H9 (cell line): ENCODE measurements at regions not wholly inside any gene's neighbourhood (a gene's known extent, or its start where the extent isn't known, plus 50 kb on each side); places are given as distances from the start of the nearest gene placed in this dataset.
"Not testable (repeated sequence)": the region's sequence is repeated elsewhere in the genome, so short reads cannot be mapped to it uniquely, and the experiment has no call there.

ENCODE experiments used
- DNase-seq: peaks from one replicate; pipeline ENCODE4 v3.0.0-alpha.2; 2017
- H2AFZ ChIP-seq: one replicate; pipeline ENCODE4 v1.6.1; 2013; ENCODE audit warnings: mild to moderate bottlenecking, low read length, control low read depth, moderate library complexity
- H2AK5ac ChIP-seq: 2 replicates; pipeline ENCODE4 v1.6.1; 2013; ENCODE audit warnings: low read length, control low read depth, mixed read lengths; ENCODE audit not compliant: insufficient read length
- H2BK120ac ChIP-seq: one replicate; pipeline ENCODE4 v1.6.1; 2013; ENCODE audit warnings: low read depth, mild to moderate bottlenecking, low read length, control low read depth, inconsistent platforms; ENCODE audit not compliant: poor library complexity, severe bottlenecking
- H2BK12ac ChIP-seq: 2 replicates; pipeline ENCODE4 v1.6.1; 2013; ENCODE audit warnings: low read length, control low read depth, mixed read lengths, low read depth; ENCODE audit not compliant: insufficient read length
- H2BK15ac ChIP-seq: 2 replicates; pipeline ENCODE4 v1.6.1; 2013; ENCODE audit warnings: low read depth, low read length, control low read depth
- H2BK20ac ChIP-seq: one replicate; pipeline ENCODE4 v1.6.1; 2013; ENCODE audit warnings: low read depth, mild to moderate bottlenecking, low read length, control low read depth, inconsistent platforms; ENCODE audit not compliant: poor library complexity, severe bottlenecking
- H2BK5ac ChIP-seq: 2 replicates; pipeline ENCODE4 v1.6.1; 2013; ENCODE audit warnings: low read length, control low read depth, mixed read lengths; ENCODE audit not compliant: insufficient read length
- H3K14ac ChIP-seq: 2 replicates; pipeline ENCODE4 v1.6.1; 2013; ENCODE audit warnings: low read length, control low read depth; ENCODE audit not compliant: insufficient read depth
- H3K18ac ChIP-seq: 2 replicates; pipeline ENCODE4 v1.6.1; 2013; ENCODE audit warnings: low read depth, mild to moderate bottlenecking, mixed read lengths, low read length, control low read depth; ENCODE audit not compliant: insufficient read length
- H3K23ac ChIP-seq: 2 replicates; pipeline ENCODE4 v1.6.1; 2013; ENCODE audit warnings: low read length, control low read depth, mixed read lengths, low read depth; ENCODE audit not compliant: insufficient read length
- H3K23me2 ChIP-seq: 2 replicates; pipeline ENCODE4 v1.6.1; 2013; ENCODE audit warnings: low read depth, mild to moderate bottlenecking, mixed read lengths, low read length, control low read depth; ENCODE audit not compliant: insufficient read length, poor library complexity, severe bottlenecking
- H3K27ac ChIP-seq: 2 replicates; pipeline ENCODE4 v1.5.1; 2013; ENCODE audit warnings: low read length, control low read depth, mixed read lengths, low read depth; ENCODE audit not compliant: insufficient read length
- H3K27me3 ChIP-seq: 2 replicates; pipeline ENCODE4 v1.6.1; 2013; ENCODE audit warnings: low read length, control low read depth, inconsistent platforms; ENCODE audit not compliant: insufficient read depth
- H3K4ac ChIP-seq: 2 replicates; pipeline ENCODE4 v1.6.1; 2013; ENCODE audit warnings: low read depth, mild to moderate bottlenecking, control low read depth, inconsistent platforms, low read length, moderate library complexity
- H3K4me1 ChIP-seq: 2 replicates; pipeline ENCODE4 v1.6.1; 2013; ENCODE audit warnings: low read length, control low read depth, inconsistent platforms; ENCODE audit not compliant: insufficient read depth
- H3K4me2 ChIP-seq: 2 replicates; pipeline ENCODE4 v1.6.1; 2013; ENCODE audit warnings: low read length, control low read depth, mixed read lengths; ENCODE audit not compliant: insufficient read length, insufficient read depth
- H3K56ac ChIP-seq: 2 replicates; pipeline ENCODE4 v1.6.1; 2013; ENCODE audit warnings: low read depth, mild to moderate bottlenecking, mixed read lengths, low read length, control low read depth; ENCODE audit not compliant: insufficient read length
- H3K79me1 ChIP-seq: 2 replicates; pipeline ENCODE4 v1.6.1; 2013; ENCODE audit warnings: low read depth, mild to moderate bottlenecking, moderate library complexity, low read length, control low read depth, inconsistent platforms; ENCODE audit not compliant: insufficient read depth, poor library complexity, severe bottlenecking
- H3K79me2 ChIP-seq: 2 replicates; pipeline ENCODE4 v1.6.1; 2013; ENCODE audit warnings: low read length, control low read depth, inconsistent platforms; ENCODE audit not compliant: insufficient read depth
- H3K9ac ChIP-seq: 2 replicates; pipeline ENCODE4 v1.6.1; 2013; ENCODE audit warnings: low read length, control low read depth, mixed read lengths; ENCODE audit not compliant: insufficient read length; ENCODE audit errors: extremely low read depth
- H3K9me3 ChIP-seq: one replicate; pipeline ENCODE4 v1.6.1; 2013; ENCODE audit warnings: low read depth, low read length, inconsistent platforms; ENCODE audit not compliant: control insufficient read depth
- H3T11ph ChIP-seq: one replicate; pipeline ENCODE4 v1.6.1; 2013; ENCODE audit warnings: mild to moderate bottlenecking, low read length, control low read depth, inconsistent platforms
- H4K20me1 ChIP-seq: one replicate; pipeline ENCODE4 v1.6.1; 2013; ENCODE audit not compliant: control insufficient read depth, insufficient read length, insufficient read depth
- H4K5ac ChIP-seq: 2 replicates; pipeline ENCODE4 v1.6.1; 2013; ENCODE audit warnings: low read depth, mild to moderate bottlenecking, mixed read lengths, low read length, control low read depth; ENCODE audit not compliant: insufficient read length
- H4K8ac ChIP-seq: replicated peaks from 2 replicates; pipeline ENCODE4 v1.6.1; 2013; ENCODE audit warnings: low read length, control low read depth, mixed read lengths, low read depth; ENCODE audit not compliant: insufficient read length
- H4K91ac ChIP-seq: 2 replicates; pipeline ENCODE4 v1.6.1; 2013; ENCODE audit warnings: low read depth, mild to moderate bottlenecking, moderate library complexity, mixed read lengths, low read length, control low read depth; ENCODE audit not compliant: insufficient read length
- H3K27ac Mint-ChIP-seq, 3 experiments: 2 replicates in 2 of 3; 3 replicates in 1 of 3; pipeline ENCODE4 v1.8.0; 2020 to 2021; ENCODE audit warnings: mixed read lengths in 3 of 3, mild to moderate bottlenecking in 1 of 3, moderate library complexity in 1 of 3
- H3K27me3 Mint-ChIP-seq: 2 replicates; pipeline ENCODE4 v1.8.0; 2021; ENCODE audit warnings: low read depth, mild to moderate bottlenecking, moderate library complexity, mixed read lengths
- H3K36me3 Mint-ChIP-seq, 3 experiments: 2 replicates in 2 of 3; 3 replicates in 1 of 3; pipeline ENCODE4 v1.8.0; 2020 to 2021; ENCODE audit warnings: low read depth in 3 of 3, mixed read lengths in 3 of 3; ENCODE audit not compliant: insufficient read depth in 1 of 3
- H3K4me1 Mint-ChIP-seq, 2 experiments: 2 replicates each; pipeline ENCODE4 v1.8.0; 2020; ENCODE audit warnings: mixed read lengths in 2 of 2
- H3K4me3 Mint-ChIP-seq, 2 experiments: 2 replicates in 1 of 2; 3 replicates in 1 of 2; pipeline ENCODE4 v1.8.0; 2020 to 2021; ENCODE audit warnings: mild to moderate bottlenecking in 2 of 2, mixed read lengths in 2 of 2, moderate library complexity in 1 of 2
- H3K9me3 Mint-ChIP-seq, 2 experiments: 2 replicates in 1 of 2; 3 replicates in 1 of 2; pipeline ENCODE4 v1.8.0; 2020; ENCODE audit warnings: mild to moderate bottlenecking in 2 of 2, mixed read lengths in 2 of 2, moderate library complexity in 1 of 2
- WGBS: extraction: QIAGEN DNeasy Blood & Tissue Kit; methylation state at CpG from one replicate; pipeline ENCODE4 v1.1.7; 2013; ENCODE audit warnings: missing lambda C conversion rate, low lambda C conversion rate, mixed read lengths; ENCODE audit not compliant: insufficient read length; ENCODE audit errors: extremely low coverage; 5-methylcytosine and 5-hydroxymethylcytosine counted together

GRCh38 chr13:18194631-18195364, 986.8 kb downstream of the TUBA3C start:
- not testable (repeated sequence) for H2BK20ac ChIP-seq, H4K5ac ChIP-seq, H4K20me1 ChIP-seq, H3K79me2 ChIP-seq, H3K4me1 ChIP-seq, H3K9ac ChIP-seq, H3K27me3 Mint-ChIP-seq, H3K79me1 ChIP-seq, H4K91ac ChIP-seq, H4K8ac ChIP-seq, H3K4me2 ChIP-seq, H2BK120ac ChIP-seq, H3K56ac ChIP-seq, H3K27ac ChIP-seq, H3K27me3 ChIP-seq, H2AFZ ChIP-seq, H3K4ac ChIP-seq, H3K23me2 ChIP-seq, H3T11ph ChIP-seq, H3K23ac ChIP-seq, H3K27ac Mint-ChIP-seq, H3K36me3 Mint-ChIP-seq, H3K14ac ChIP-seq, DNase-seq, H3K4me3 Mint-ChIP-seq, H2BK15ac ChIP-seq, H3K18ac ChIP-seq, H2BK5ac ChIP-seq, H3K4me1 Mint-ChIP-seq, H2AK5ac ChIP-seq, H2BK12ac ChIP-seq
- H3K9me3 Mint-ChIP-seq: peaks cover 47 to 61% of the 10 kb centered on the region in 2 experiments
- no CpG with 5 or more reads among the region's 42 CpGs for WGBS
- peaks cover 19% of the 10 kb centered on the region for H3K9me3 ChIP-seq

- H3K79me1 ChIP-seq, H3K9ac ChIP-seq, H3K4me3 Mint-ChIP-seq, H2BK15ac ChIP-seq, H4K20me1 ChIP-seq, H3T11ph ChIP-seq, H3K27ac Mint-ChIP-seq, H3K36me3 Mint-ChIP-seq, H3K4me2 ChIP-seq, H2BK20ac ChIP-seq, H3K4me1 ChIP-seq, H3K79me2 ChIP-seq, H2AFZ ChIP-seq, H3K23me2 ChIP-seq, H3K56ac ChIP-seq, H3K18ac ChIP-seq, H3K4me1 Mint-ChIP-seq, H3K27me3 ChIP-seq, H4K5ac ChIP-seq, H4K8ac ChIP-seq, H2BK12ac ChIP-seq, H2BK120ac ChIP-seq, H4K91ac ChIP-seq, H3K23ac ChIP-seq, H3K4ac ChIP-seq, H3K14ac ChIP-seq, H3K27ac ChIP-seq, H2BK5ac ChIP-seq, H3K27me3 Mint-ChIP-seq, H2AK5ac ChIP-seq, DNase-seq: not testable (repeated sequence)
- H3K9me3 Mint-ChIP-seq: peaks cover 51 to 63% of the 10 kb centered on the region in 2 experiments
- peaks cover 14% of the 10 kb centered on the region for H3K9me3 ChIP-seq
- no CpG with 5 or more reads among the region's 27 CpGs for WGBS
Observed at GRCh38 chr13:18194104-18194503, 987.5 kb downstream of the TUBA3C start.
